HG03095 (cell line): ENCODE measurements at regions not wholly inside any gene's neighbourhood (a gene's known extent, or its start where the extent isn't known, plus 50 kb on each side); places are given as distances from the start of the nearest gene placed in this dataset.
"Not testable (repeated sequence)": the region's sequence is repeated elsewhere in the genome, so short reads cannot be mapped to it uniquely, and the experiment has no call there.

Experiments used
- ATAC-seq: cut with Tn5 transposase; IDR thresholded peaks from one replicate; pipeline ENCODE4 v1.9.1; 2021; ENCODE audit warnings: moderate library complexity; ENCODE audit not compliant: unreplicated experiment

GRCh38 chr10:62935022-62935421, 118.9 kb upstream of the EGR2 start:
- ATAC-seq: no peak

GRCh38 chr10:62934258-62934657, 118.1 kb upstream of the EGR2 start:
- no peak for ATAC-seq

GRCh38 chr10:62928763-62929162, 112.6 kb upstream of the EGR2 start:
- not testable (repeated sequence) for ATAC-seq

- ATAC-seq: no peak
These were observed 110.2 kb upstream of the EGR2 start for GRCh38 chr10:62926407-62926806.

GRCh38 chr10:62924344-62924748, 108.2 kb upstream of the EGR2 start:
- ATAC-seq: no peak

- ATAC-seq: no peak
These were observed 103.6 kb upstream of the EGR2 start for GRCh38 chr10:62919776-62920175.

GRCh38 chr10:62917475-62918238, 101.5 kb upstream of the EGR2 start:
- peak; percentile 56 for ATAC-seq

- ATAC-seq: no peak
These were observed 100.0 kb upstream of the EGR2 start for GRCh38 chr10:62916141-62916603.

- ATAC-seq: no peak
These were observed 99.0 kb upstream of the EGR2 start for GRCh38 chr10:62915158-62915557.

GRCh38 chr10:62912086-62912485, 95.9 kb upstream of the EGR2 start:
- ATAC-seq: no peak

GRCh38 chr10:62911210-62911963, 95.2 kb upstream of the EGR2 start:
- no peak for ATAC-seq

GRCh38 chr10:62907470-62908212, 91.5 kb upstream of the EGR2 start:
- ATAC-seq: peak; percentile 64

- no peak for ATAC-seq
These were observed 88.2 kb upstream of the EGR2 start for GRCh38 chr10:62904281-62904875.

GRCh38 chr10:62903828-62904227, 87.7 kb upstream of the EGR2 start:
- ATAC-seq: no peak

- ATAC-seq: no peak
These were observed 84.8 kb upstream of the EGR2 start for GRCh38 chr10:62900829-62901571.

GRCh38 chr10:62899311-62899710, 83.1 kb upstream of the EGR2 start:
- ATAC-seq: no peak

- ATAC-seq: no peak
These were observed 78.9 kb upstream of the EGR2 start for GRCh38 chr10:62895063-62895462.

GRCh38 chr10:62894156-62894555, 78.0 kb upstream of the EGR2 start:
- no peak for ATAC-seq

GRCh38 chr10:62893036-62893435, 76.9 kb upstream of the EGR2 start:
- ATAC-seq: no peak

- no peak for ATAC-seq
These were observed 74.2 kb upstream of the EGR2 start for GRCh38 chr10:62890395-62890794.
